ENCODE measurements at regions not wholly inside any gene's neighbourhood (a gene's known extent, or its start where the extent isn't known, plus 50 kb on each side); places are given as distances from the start of the nearest gene placed in this dataset.

GRCh38 chr18:10161315-10161714, 247.5 kb downstream of the VAPA start:
- TF ChIP-seq POLR2A (IDR thresholded peaks at IDR 0.05; ENCODE audit: low read length): no peak
- TF ChIP-seq GATA1 (IDR thresholded peaks at IDR 0.05; ENCODE audit: low read depth, low read length): no peak

Measured in erythroblast (primary cell).